ENCODE measurements at regions not wholly inside any gene's neighbourhood (a gene's known extent, or its start where the extent isn't known, plus 50 kb on each side); places are given as distances from the start of the nearest gene placed in this dataset.

DNA sequence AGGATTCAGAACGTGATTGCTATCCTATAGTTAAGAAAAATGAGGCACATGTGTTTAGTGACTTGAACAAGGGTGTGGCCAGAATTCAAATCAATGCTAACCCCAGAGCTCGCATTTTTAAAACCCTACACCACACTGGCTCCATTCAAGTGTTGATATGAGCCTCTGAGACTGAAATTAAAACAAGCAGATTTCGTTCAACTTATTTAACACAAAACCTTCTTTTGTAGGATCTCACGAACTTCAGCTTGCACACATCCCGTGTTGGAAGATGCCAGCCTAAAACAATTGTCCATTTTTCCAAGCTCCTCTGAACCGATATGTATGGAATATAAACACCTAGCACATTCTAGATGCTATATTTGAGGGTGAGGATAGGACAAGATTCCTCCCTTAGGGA, 231.0 kb upstream of the IRX5 start:
- no peak overlapping the region for H3K4me3 ChIP-seq (ENCODE audit: low read length)
- H3K27me3 ChIP-seq (ENCODE audit: low read length) = no peaks in the 10 kb centered on the region
- no peak overlapping the region for H3K27ac ChIP-seq (ENCODE audit: low read length)
- no peaks in the 10 kb centered on the region for H3K79me2 ChIP-seq (ENCODE audit: low read length)
- no peak overlapping the region for H2AFZ ChIP-seq (ENCODE audit: low read length)
- no peak for DNase-seq
- no peak overlapping the region for H3K9ac ChIP-seq (ENCODE audit: low read length)
- no peaks in the 10 kb centered on the region for H3K4me1 ChIP-seq (ENCODE audit: low read length)
- H3K4me2 ChIP-seq (ENCODE audit: low read depth, low read length, poor library complexity, severe bottlenecking) = no peak overlapping the region
- H3K9me3 ChIP-seq (ENCODE audit: low read length) = no peaks in the 10 kb centered on the region
- H3K36me3 ChIP-seq (ENCODE audit: insufficient read depth, low read length) = no peaks in the 10 kb centered on the region
- no peaks in the 10 kb centered on the region for H3K9me2 ChIP-seq (replicated peaks; ENCODE audit: insufficient read depth, low read length)
- H4K20me1 ChIP-seq (ENCODE audit: insufficient read depth, low read depth, low read length) = no peaks in the 10 kb centered on the region

DNA sequence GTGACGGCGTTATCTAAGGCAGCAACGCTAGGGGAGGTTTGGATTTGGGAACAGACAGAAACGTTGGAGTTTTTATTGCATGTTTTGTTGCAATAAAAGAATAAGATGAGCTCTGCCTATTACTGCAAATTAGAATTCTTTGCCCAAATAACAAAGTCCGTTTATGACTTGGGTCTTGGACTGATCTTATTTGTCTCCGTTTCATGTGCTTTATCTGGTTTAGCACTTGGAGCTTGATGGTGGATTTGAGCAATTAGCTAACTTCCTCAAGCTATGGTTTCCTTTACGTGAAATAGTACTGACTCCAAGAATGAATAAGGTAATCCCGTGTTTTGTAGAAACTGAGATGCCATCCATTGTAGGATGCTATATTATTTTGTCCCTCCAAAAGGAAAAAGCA, 233.0 kb upstream of the IRX5 start:
- H3K36me3 ChIP-seq (ENCODE audit: insufficient read depth, low read length) = no peaks in the 10 kb centered on the region
- H3K4me3 ChIP-seq (ENCODE audit: low read length) = no peak overlapping the region
- no peaks in the 10 kb centered on the region for H3K9me2 ChIP-seq (replicated peaks; ENCODE audit: insufficient read depth, low read length)
- no peaks in the 10 kb centered on the region for H4K20me1 ChIP-seq (ENCODE audit: insufficient read depth, low read depth, low read length)
- no peaks in the 10 kb centered on the region for H3K79me2 ChIP-seq (ENCODE audit: low read length)
- H3K4me1 ChIP-seq (ENCODE audit: low read length) = no peaks in the 10 kb centered on the region
- no peaks in the 10 kb centered on the region for H3K9me3 ChIP-seq (ENCODE audit: low read length)
- no peak overlapping the region for H3K4me2 ChIP-seq (ENCODE audit: low read depth, low read length, poor library complexity, severe bottlenecking)
- no peak overlapping the region for H3K9ac ChIP-seq (ENCODE audit: low read length)
- H2AFZ ChIP-seq (ENCODE audit: low read length) = no peak overlapping the region
- no peaks in the 10 kb centered on the region for H3K27me3 ChIP-seq (ENCODE audit: low read length)
- DNase-seq = no peak
- no peak overlapping the region for H3K27ac ChIP-seq (ENCODE audit: low read length)

DNA sequence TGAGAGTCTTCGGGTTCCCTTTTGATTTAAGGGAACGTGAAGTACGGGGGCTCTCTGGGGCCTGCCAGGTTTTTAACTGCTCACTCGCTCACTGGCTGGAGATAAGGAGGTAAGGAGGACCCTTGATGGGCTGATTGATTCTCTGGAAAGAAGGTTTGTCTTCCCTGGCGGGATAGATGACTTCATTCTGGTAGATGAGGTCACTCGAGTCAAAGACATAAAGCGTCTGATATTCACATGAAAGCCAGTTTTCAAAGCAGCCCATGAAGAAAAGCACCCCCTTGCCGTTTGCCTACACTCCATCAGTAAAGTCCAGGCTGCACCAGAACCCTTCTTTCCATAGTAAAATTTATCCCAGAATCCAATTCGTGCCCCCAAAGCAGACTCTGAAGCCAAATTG, 233.7 kb upstream of the IRX5 start:
- Histone ChIP-seq H4K20me1 (ENCODE audit: insufficient read depth, low read depth, low read length) (no peaks in the 10 kb centered on the region), H2AFZ (ENCODE audit: low read length) (no peak overlapping the region), H3K27ac (ENCODE audit: low read length) (no peak overlapping the region), H3K4me3 (ENCODE audit: low read length) (no peak overlapping the region), H3K9me2 (replicated peaks; ENCODE audit: insufficient read depth, low read length) (no peaks in the 10 kb centered on the region), H3K36me3 (ENCODE audit: insufficient read depth, low read length) (no peaks in the 10 kb centered on the region), H3K9ac (ENCODE audit: low read length) (no peak overlapping the region), H3K27me3 (ENCODE audit: low read length) (no peaks in the 10 kb centered on the region), H3K4me1 (ENCODE audit: low read length) (no peaks in the 10 kb centered on the region), H3K79me2 (ENCODE audit: low read length) (no peaks in the 10 kb centered on the region), H3K4me2 (ENCODE audit: low read depth, low read length, poor library complexity, severe bottlenecking) (no peak overlapping the region), H3K9me3 (ENCODE audit: low read length) (no peaks in the 10 kb centered on the region)
- DNase-seq = no peak

DNA sequence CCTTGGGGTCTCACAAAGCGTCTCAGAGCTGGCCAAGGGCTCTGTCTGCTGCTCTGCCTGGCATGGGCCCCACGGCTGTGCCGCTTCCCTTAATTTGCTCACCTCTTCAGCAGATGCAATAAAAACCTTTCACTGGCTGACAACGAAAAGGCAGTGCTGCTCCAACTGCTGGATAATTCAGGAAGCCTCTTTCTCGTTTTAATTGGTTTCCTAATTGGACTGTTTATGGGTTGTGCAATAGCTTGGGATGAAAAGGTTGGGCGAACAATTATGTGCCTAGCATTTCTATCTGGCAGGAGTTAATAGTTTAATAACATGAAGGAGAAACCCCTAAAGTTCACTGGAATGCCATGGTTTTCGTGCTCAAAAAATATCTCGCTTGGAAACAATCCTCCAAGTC, 234.1 kb upstream of the IRX5 start:
- H3K9ac ChIP-seq (ENCODE audit: low read length) = no peak overlapping the region
- no peak overlapping the region for H2AFZ ChIP-seq (ENCODE audit: low read length)
- H3K9me2 ChIP-seq (replicated peaks; ENCODE audit: insufficient read depth, low read length) = no peaks in the 10 kb centered on the region
- no peaks in the 10 kb centered on the region for H3K4me1 ChIP-seq (ENCODE audit: low read length)
- no peaks in the 10 kb centered on the region for H3K36me3 ChIP-seq (ENCODE audit: insufficient read depth, low read length)
- no peak overlapping the region for H3K4me3 ChIP-seq (ENCODE audit: low read length)
- no peak overlapping the region for H3K4me2 ChIP-seq (ENCODE audit: low read depth, low read length, poor library complexity, severe bottlenecking)
- H3K9me3 ChIP-seq (ENCODE audit: low read length) = no peaks in the 10 kb centered on the region
- H3K79me2 ChIP-seq (ENCODE audit: low read length) = no peaks in the 10 kb centered on the region
- H4K20me1 ChIP-seq (ENCODE audit: insufficient read depth, low read depth, low read length) = no peaks in the 10 kb centered on the region
- no peak overlapping the region for H3K27ac ChIP-seq (ENCODE audit: low read length)
- H3K27me3 ChIP-seq (ENCODE audit: low read length) = no peaks in the 10 kb centered on the region
- DNase-seq = no peak

DNA sequence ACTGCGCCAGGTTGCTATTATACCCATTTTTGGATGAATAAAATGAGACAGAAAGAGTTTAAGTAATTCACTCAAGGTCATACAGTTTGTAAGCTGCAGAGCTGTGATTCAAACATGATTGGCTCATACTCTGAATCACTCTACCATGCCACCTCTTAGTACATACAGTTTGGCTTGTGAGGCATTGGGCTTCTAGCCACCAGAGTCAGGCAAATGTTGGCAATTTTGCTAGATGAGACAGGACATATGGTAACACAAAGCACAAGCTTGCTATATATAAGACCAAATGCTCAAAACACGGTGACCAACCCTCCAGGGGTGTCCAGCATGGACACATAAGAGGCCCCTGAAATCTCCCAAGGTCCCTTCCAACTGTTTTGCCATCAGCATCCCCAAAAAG, 236.0 kb upstream of the IRX5 start:
- H3K36me3 ChIP-seq (ENCODE audit: insufficient read depth, low read length) = no peaks in the 10 kb centered on the region
- H2AFZ ChIP-seq (ENCODE audit: low read length) = no peak overlapping the region
- no peaks in the 10 kb centered on the region for H3K4me1 ChIP-seq (ENCODE audit: low read length)
- no peaks in the 10 kb centered on the region for H3K9me3 ChIP-seq (ENCODE audit: low read length)
- no peak overlapping the region for H3K4me3 ChIP-seq (ENCODE audit: low read length)
- no peak for DNase-seq
- no peak overlapping the region for H3K4me2 ChIP-seq (ENCODE audit: low read depth, low read length, poor library complexity, severe bottlenecking)
- H3K79me2 ChIP-seq (ENCODE audit: low read length) = no peaks in the 10 kb centered on the region
- H3K9me2 ChIP-seq (replicated peaks; ENCODE audit: insufficient read depth, low read length) = no peaks in the 10 kb centered on the region
- no peaks in the 10 kb centered on the region for H4K20me1 ChIP-seq (ENCODE audit: insufficient read depth, low read depth, low read length)
- no peaks in the 10 kb centered on the region for H3K27me3 ChIP-seq (ENCODE audit: low read length)
- H3K9ac ChIP-seq (ENCODE audit: low read length) = no peak overlapping the region
- H3K27ac ChIP-seq (ENCODE audit: low read length) = no peak overlapping the region

DNA sequence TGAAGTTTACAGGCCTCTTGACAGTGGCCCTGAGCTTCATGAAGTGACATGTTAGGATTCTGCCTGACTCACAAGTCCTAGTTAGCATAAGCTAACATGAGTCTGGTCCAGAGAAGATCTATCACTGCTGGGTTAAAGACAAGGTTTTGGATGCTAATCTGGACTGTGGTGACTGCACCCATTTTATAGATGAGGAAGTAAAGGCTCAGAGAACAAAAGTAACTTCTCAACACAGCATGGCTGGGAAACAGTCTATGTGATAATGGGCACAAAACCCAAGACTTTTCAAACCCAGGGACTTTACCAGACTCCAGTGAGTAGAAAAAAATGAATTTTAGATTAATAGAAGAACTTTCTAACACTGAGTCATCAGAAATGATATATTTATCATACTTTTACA, 236.8 kb upstream of the IRX5 start:
- Histone ChIP-seq H3K9me2 (replicated peaks; ENCODE audit: insufficient read depth, low read length) (no peaks in the 10 kb centered on the region), H4K20me1 (ENCODE audit: insufficient read depth, low read depth, low read length) (no peaks in the 10 kb centered on the region), H3K79me2 (ENCODE audit: low read length) (no peaks in the 10 kb centered on the region), H3K9me3 (ENCODE audit: low read length) (no peaks in the 10 kb centered on the region), H3K27ac (ENCODE audit: low read length) (no peak overlapping the region), H3K4me1 (ENCODE audit: low read length) (no peaks in the 10 kb centered on the region), H2AFZ (ENCODE audit: low read length) (no peak overlapping the region), H3K9ac (ENCODE audit: low read length) (no peak overlapping the region), H3K4me3 (ENCODE audit: low read length) (no peak overlapping the region), H3K36me3 (ENCODE audit: insufficient read depth, low read length) (no peaks in the 10 kb centered on the region), H3K27me3 (ENCODE audit: low read length) (no peaks in the 10 kb centered on the region), H3K4me2 (ENCODE audit: low read depth, low read length, poor library complexity, severe bottlenecking) (no peak overlapping the region)
- DNase-seq = no peak

DNA sequence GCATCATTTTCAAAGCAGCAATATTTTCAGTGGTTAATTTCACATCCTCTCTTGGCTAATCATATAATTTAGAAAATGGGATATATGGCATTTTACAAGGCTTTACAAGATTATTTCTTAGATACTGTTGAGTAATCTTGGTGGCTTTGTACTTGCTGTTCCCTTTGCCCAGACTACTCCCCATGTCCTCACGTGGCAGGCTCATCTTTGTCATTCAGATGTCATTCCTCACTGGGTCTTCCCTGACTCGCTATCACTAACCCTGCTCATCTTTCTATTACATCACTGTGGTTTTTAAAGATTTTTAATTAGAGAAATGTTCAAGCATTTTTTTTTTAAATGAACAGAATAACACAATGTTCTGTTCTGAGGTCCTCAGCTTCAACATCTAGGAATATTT, 240.0 kb upstream of the IRX5 start:
- Histone ChIP-seq H3K9ac (ENCODE audit: low read length) (no peak overlapping the region), H3K79me2 (ENCODE audit: low read length) (no peaks in the 10 kb centered on the region), H3K36me3 (ENCODE audit: insufficient read depth, low read length) (no peaks in the 10 kb centered on the region), H3K27me3 (ENCODE audit: low read length) (no peaks in the 10 kb centered on the region), H2AFZ (ENCODE audit: low read length) (no peak overlapping the region), H3K4me1 (ENCODE audit: low read length) (no peaks in the 10 kb centered on the region), H3K4me2 (ENCODE audit: low read depth, low read length, poor library complexity, severe bottlenecking) (no peak overlapping the region), H3K27ac (ENCODE audit: low read length) (no peak overlapping the region), H4K20me1 (ENCODE audit: insufficient read depth, low read depth, low read length) (no peaks in the 10 kb centered on the region), H3K4me3 (ENCODE audit: low read length) (no peak overlapping the region), H3K9me3 (ENCODE audit: low read length) (no peaks in the 10 kb centered on the region), H3K9me2 (replicated peaks; ENCODE audit: insufficient read depth, low read length) (no peaks in the 10 kb centered on the region)
- no peak for DNase-seq

DNA sequence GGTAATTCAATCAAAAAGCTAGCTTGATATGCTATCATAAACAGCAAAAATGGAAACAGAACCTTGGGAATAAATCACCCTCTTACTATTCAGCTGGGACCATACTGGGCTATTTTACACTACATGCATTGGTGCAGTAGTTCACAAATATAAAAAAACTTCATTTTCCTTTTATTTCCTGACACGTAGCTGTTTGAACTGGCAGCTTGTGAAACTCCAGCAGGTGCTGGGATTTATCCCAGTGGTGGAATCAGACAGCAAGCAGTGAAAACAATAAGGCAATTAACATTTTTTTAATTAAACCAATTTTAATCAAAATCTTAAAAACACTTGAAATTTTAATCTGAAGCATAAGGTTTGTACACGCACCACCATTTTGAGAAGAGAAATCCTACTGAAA, 240.4 kb upstream of the IRX5 start:
- H2AFZ ChIP-seq (ENCODE audit: low read length) = no peak overlapping the region
- H3K9me3 ChIP-seq (ENCODE audit: low read length) = no peaks in the 10 kb centered on the region
- DNase-seq = no peak
- H3K4me2 ChIP-seq (ENCODE audit: low read depth, low read length, poor library complexity, severe bottlenecking) = no peak overlapping the region
- H3K36me3 ChIP-seq (ENCODE audit: insufficient read depth, low read length) = no peaks in the 10 kb centered on the region
- H3K4me1 ChIP-seq (ENCODE audit: low read length) = no peaks in the 10 kb centered on the region
- H3K27me3 ChIP-seq (ENCODE audit: low read length) = no peaks in the 10 kb centered on the region
- H3K27ac ChIP-seq (ENCODE audit: low read length) = no peak overlapping the region
- H3K9ac ChIP-seq (ENCODE audit: low read length) = no peak overlapping the region
- no peaks in the 10 kb centered on the region for H3K79me2 ChIP-seq (ENCODE audit: low read length)
- no peaks in the 10 kb centered on the region for H3K9me2 ChIP-seq (replicated peaks; ENCODE audit: insufficient read depth, low read length)
- no peaks in the 10 kb centered on the region for H4K20me1 ChIP-seq (ENCODE audit: insufficient read depth, low read depth, low read length)
- H3K4me3 ChIP-seq (ENCODE audit: low read length) = no peak overlapping the region

All from Karpas-422 (cell line).